ENCODE measurements at regions not wholly inside any gene's neighbourhood (a gene's known extent, or its start where the extent isn't known, plus 50 kb on each side); places are given as distances from the start of the nearest gene placed in this dataset.

DNA sequence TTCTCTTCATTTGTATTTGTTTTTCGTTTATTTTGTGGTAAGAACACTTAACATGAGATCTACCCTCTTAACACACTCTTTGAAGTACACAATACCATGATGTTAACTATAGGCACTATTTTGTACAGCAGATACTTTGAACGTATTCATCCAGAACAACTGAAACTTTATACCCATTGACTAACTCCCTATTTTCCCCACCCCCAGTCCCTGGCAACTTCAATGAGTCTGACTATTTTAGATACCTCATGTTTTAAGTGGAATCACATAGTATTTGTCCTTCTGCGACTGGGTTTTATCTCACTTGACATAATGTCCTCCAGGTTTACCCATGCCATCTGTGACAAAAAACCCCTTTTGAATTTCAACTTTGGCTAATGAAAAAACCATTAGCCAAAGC is 356.3 kb upstream of the CDH20 start:
- no peak overlapping the region for H2BK20ac ChIP-seq (ENCODE audit: low read length)
- no peak for FAIRE-seq
- no peaks in the 10 kb centered on the region for H3K79me2 ChIP-seq (ENCODE audit: control insufficient read depth in 1 of 2, insufficient read depth in 2 of 2, low read length in 2 of 2)
- no peak overlapping the region for H3K23ac ChIP-seq (ENCODE audit: insufficient read length)
- H4K20me1 ChIP-seq (replicated peaks in 1 of 2; ENCODE audit: control insufficient read depth in 1 of 2, insufficient read depth in 2 of 2, low read length in 2 of 2) = no peaks in the 10 kb centered on the region
- no peak overlapping the region for H2BK12ac ChIP-seq (ENCODE audit: low read depth, low read length)
- no peak overlapping the region for H4K91ac ChIP-seq (replicated peaks; ENCODE audit: insufficient read length, low read length)
- H3K18ac ChIP-seq (ENCODE audit: extremely low read depth, low read length) = no peak overlapping the region
- H3K9ac ChIP-seq (replicated peaks in 1 of 4; ENCODE audit: extremely low read depth in 1 of 4, low read depth in 3 of 4, low read length in 3 of 4) = no peak overlapping the region
- peaks cover 0 to 2% (median 0%) of the 10 kb centered on the region in 4 experiments; a peak in 1 of 7 replicates for H3K4me1 ChIP-seq (replicated peaks in 1 of 4; ENCODE audit: control insufficient read depth in 3 of 4, insufficient read depth in 4 of 4, low read length in 3 of 4)
- no peak for DNase-seq (ENCODE audit: low read depth in 1 of 2, low spot score in 2 of 2)
- TF ChIP-seq RAD21 (IDR thresholded peaks at IDR 0.05 in 1 of 2, conservative IDR thresholded peaks at IDR 0.05 in 1 of 2; ENCODE audit: low read depth in 2 of 2, low read length in 2 of 2) (no peak), GABPA (IDR thresholded peaks at IDR 0.05; ENCODE audit: borderline replicate concordance, insufficient read depth, low read length) (no peak), BCL11A (IDR thresholded peaks at IDR 0.05; ENCODE audit: low read depth in 2 of 2, low read length in 2 of 2) (no peak), MAFK (IDR thresholded peaks at IDR 0.05; ENCODE audit: low read depth, low read length) (no peak)
- no peaks in the 10 kb centered on the region for H3K27me3 ChIP-seq (replicated peaks in 1 of 4; ENCODE audit: control insufficient read depth in 3 of 4, extremely low read depth in 1 of 4, insufficient read depth in 3 of 4, low read length in 3 of 4)
- CTCF ChIA-PET (ENCODE audit: partially characterized antibody) = interaction anchor here (1.0 kb wide), 1 partner anchor 36 kb away, joined by 3 read pairs; no protein-coding TSS in a partner anchor
- peaks cover 0 to 2% of the 10 kb centered on the region in 2 experiments; a peak in 1 of 4 replicates for H3K9me3 ChIP-seq (ENCODE audit: insufficient read depth in 2 of 2, low read depth in 1 of 2, low read length in 1 of 2)
- WGBS, 2 experiments (ENCODE audit: extremely low coverage in 1 of 2, insufficient coverage in 1 of 2, insufficient read length in 1 of 2, insufficient replicate concordance in 2 of 2, low coverage in 1 of 2, low lambda C conversion rate in 2 of 2, missing lambda C conversion rate in 1 of 2) = 93% methylated on average over 3 of the region's 3 CpGs; no CpG with 5 or more reads in 1 of the 2 experiments
- H2BK120ac ChIP-seq (replicated peaks; ENCODE audit: low read depth, low read length) = no peak overlapping the region
- no peak overlapping the region for H3K4me3 ChIP-seq (ENCODE audit: extremely low read depth in 1 of 4, insufficient read depth in 2 of 4, low read depth in 3 of 4, low read length in 4 of 4)
- H2AK5ac ChIP-seq (ENCODE audit: low read depth, low read length) = no peak overlapping the region
- H4K5ac ChIP-seq (ENCODE audit: insufficient read length, low read depth, low read length) = no peak overlapping the region
- H4K8ac ChIP-seq (ENCODE audit: extremely low read depth, insufficient read depth, low read length) = no peak overlapping the region
- no peaks in the 10 kb centered on the region for H3K23me2 ChIP-seq (ENCODE audit: low read depth, low read length)
- H2AFZ ChIP-seq (ENCODE audit: low read length) = no peak overlapping the region
- no peaks in the 10 kb centered on the region for H3K79me1 ChIP-seq (ENCODE audit: low read depth, low read length)
- H2BK15ac ChIP-seq (ENCODE audit: low read length) = no peak overlapping the region
- POLR2A ChIA-PET (ENCODE audit: partially characterized antibody) = no interaction called here
- H3K36me3 ChIP-seq (ENCODE audit: control insufficient read depth in 2 of 4, insufficient read depth in 4 of 4, low read length in 3 of 4) = no peaks in the 10 kb centered on the region
- no peak overlapping the region for H2BK5ac ChIP-seq (ENCODE audit: low read depth, low read length)
- no peak overlapping the region for H3K4me2 ChIP-seq (ENCODE audit: insufficient read depth in 1 of 2, low read depth in 2 of 2, low read length in 2 of 2)
- no peak overlapping the region for H3K4ac ChIP-seq (replicated peaks; ENCODE audit: insufficient read length, low read depth, low read length)
- H3K56ac ChIP-seq (replicated peaks; ENCODE audit: insufficient read length, low read depth, low read length) = no peak overlapping the region
- H3K27ac ChIP-seq (ENCODE audit: low read depth, low read length) = no peak overlapping the region
- H3K14ac ChIP-seq (ENCODE audit: insufficient read length) = no peak overlapping the region

All from H1 (cell line).